ENCODE measurements at regions not wholly inside any gene's neighbourhood (a gene's known extent, or its start where the extent isn't known, plus 50 kb on each side); places are given as distances from the start of the nearest gene placed in this dataset.

GRCh38 chr15:89399238-89400115 is 64.9 kb upstream of the POLG start:
- no peak for DNase-seq (ENCODE audit: low read depth)
- TF ChIP-seq CTCF (conservative IDR thresholded peaks at IDR 0.05; ENCODE audit: low read length) = peak; percentile 16
- H3K4me3 ChIP-seq (ENCODE audit: low read length) = peak overlapping the region; percentile 20

GRCh38 chr15:89398896-89399237 is 64.2 kb upstream of the POLG start:
- DNase-seq (ENCODE audit: low read depth) = no peak
- H3K4me3 ChIP-seq (ENCODE audit: low read length) = no peak overlapping the region
- no peak for TF ChIP-seq CTCF (conservative IDR thresholded peaks at IDR 0.05; ENCODE audit: low read length)

- no peak for TF ChIP-seq CTCF (conservative IDR thresholded peaks at IDR 0.05; ENCODE audit: low read length)
- H3K4me3 ChIP-seq (ENCODE audit: low read length) = no peak overlapping the region
- DNase-seq (ENCODE audit: low read depth) = no peak
These were observed 63.0 kb upstream of the POLG start for GRCh38 chr15:89397653-89398023.

GRCh38 chr15:89396723-89397652 is 62.4 kb upstream of the POLG start:
- DNase-seq (ENCODE audit: low read depth) = no peak
- H3K4me3 ChIP-seq (ENCODE audit: low read length) = no peak overlapping the region
- no peak for TF ChIP-seq CTCF (conservative IDR thresholded peaks at IDR 0.05; ENCODE audit: low read length)

- H3K4me3 ChIP-seq (ENCODE audit: low read length) = no peak overlapping the region
- no peak for TF ChIP-seq CTCF (conservative IDR thresholded peaks at IDR 0.05; ENCODE audit: low read length)
- DNase-seq (ENCODE audit: low read depth) = peak; percentile 25
These were observed 61.4 kb upstream of the POLG start for GRCh38 chr15:89395996-89396395.

GRCh38 chr15:89395461-89395871 is 60.8 kb upstream of the POLG start:
- no peak for TF ChIP-seq CTCF (conservative IDR thresholded peaks at IDR 0.05; ENCODE audit: low read length)
- H3K4me3 ChIP-seq (ENCODE audit: low read length) = no peak overlapping the region
- no peak for DNase-seq (ENCODE audit: low read depth)

All from AG10803 (cell line).